Osteoblast (primary cell): ENCODE measurements at regions not wholly inside any gene's neighbourhood (a gene's known extent, or its start where the extent isn't known, plus 50 kb on each side); places are given as distances from the start of the nearest gene placed in this dataset.

ENCODE experiments used
- DNase-seq: peaks from one replicate; pipeline ENCODE4 v3.0.0; 2011; ENCODE audit warnings: low spot score, mixed read lengths; ENCODE audit not compliant: insufficient read length; ENCODE audit errors: missing footprints
- H2AFZ ChIP-seq: 2 replicates; pipeline ENCODE4 v1.6.0; 2011; ENCODE audit warnings: mild to moderate bottlenecking, low read length
- H3K27ac ChIP-seq: 2 replicates; pipeline ENCODE4 v1.5.1; 2011; ENCODE audit warnings: mild to moderate bottlenecking, low read depth, low read length, moderate library complexity
- H3K27me3 ChIP-seq: 2 replicates; pipeline ENCODE4 v1.6.0; 2012; ENCODE audit warnings: mild to moderate bottlenecking, control low read depth, inconsistent platforms, low read length, moderate library complexity; ENCODE audit not compliant: insufficient read depth
- H3K36me3 ChIP-seq: 2 replicates; pipeline ENCODE4 v1.5.1; 2011; ENCODE audit warnings: mild to moderate bottlenecking, low read length, control low read depth, moderate library complexity; ENCODE audit not compliant: insufficient read depth
- H3K4me1 ChIP-seq: 2 replicates; pipeline ENCODE4 v1.5.1; 2011; ENCODE audit warnings: mild to moderate bottlenecking, low read length, control low read depth, moderate library complexity; ENCODE audit not compliant: insufficient read depth
- H3K4me2 ChIP-seq: 2 replicates; pipeline ENCODE4 v1.6.0; 2011; ENCODE audit warnings: mild to moderate bottlenecking, low read length; ENCODE audit not compliant: insufficient read depth
- H3K4me3 ChIP-seq: fragments of 200-600 bp; sonication (generic); 3 replicates; pipeline ENCODE4 v1.5.1; 2012; ENCODE audit warnings: mild to moderate bottlenecking, low read length, inconsistent platforms; ENCODE audit not compliant: insufficient read depth
- H3K79me2 ChIP-seq: 2 replicates; pipeline ENCODE4 v1.6.0; 2012; ENCODE audit warnings: mild to moderate bottlenecking, low read length, control low read depth, inconsistent platforms; ENCODE audit not compliant: insufficient read depth
- H3K9me3 ChIP-seq: 2 replicates; pipeline ENCODE4 v1.5.1; 2011; ENCODE audit warnings: low read depth, low read length, control low read depth
- H4K20me1 ChIP-seq: 2 replicates; pipeline ENCODE4 v1.6.0; 2012; ENCODE audit warnings: mild to moderate bottlenecking, low read length, control low read depth; ENCODE audit not compliant: insufficient read depth
- CTCF ChIP-seq: IDR thresholded peaks from 2 replicates; pipeline ENCODE4 v1.5.1; 2011; ENCODE audit warnings: mild to moderate bottlenecking, low read depth, low read length, moderate library complexity; ENCODE audit errors: extremely low read depth

GRCh38 chr16:65618333-65618732, 496.5 kb upstream of the CDH11 start:
- no peaks in the 10 kb centered on the region for H3K79me2 ChIP-seq
- peaks cover 3% of the 10 kb centered on the region for H3K27me3 ChIP-seq
- no peak overlapping the region for H3K4me2 ChIP-seq
- no peak overlapping the region for H3K27ac ChIP-seq
- H3K4me3 ChIP-seq: no peak overlapping the region
- H3K36me3 ChIP-seq: no peaks in the 10 kb centered on the region
- no peaks in the 10 kb centered on the region for H3K4me1 ChIP-seq
- H3K9me3 ChIP-seq: no peaks in the 10 kb centered on the region
- no peaks in the 10 kb centered on the region for H4K20me1 ChIP-seq
- TF ChIP-seq CTCF: no peak
- DNase-seq: no peak
- H2AFZ ChIP-seq: no peak overlapping the region

GRCh38 chr16:65617421-65617820, 495.6 kb upstream of the CDH11 start:
- Histone ChIP-seq H3K27ac (no peak overlapping the region), H3K4me1 (no peaks in the 10 kb centered on the region), H3K36me3 (no peaks in the 10 kb centered on the region), H3K27me3 (peaks cover 3% of the 10 kb centered on the region), H3K9me3 (no peaks in the 10 kb centered on the region), H3K4me2 (no peak overlapping the region), H4K20me1 (no peaks in the 10 kb centered on the region), H3K4me3 (no peak overlapping the region), H2AFZ (no peak overlapping the region), H3K79me2 (no peaks in the 10 kb centered on the region)
- no peak for TF ChIP-seq CTCF
- no peak for DNase-seq

- TF ChIP-seq CTCF: no peak
- Histone ChIP-seq H3K36me3 (no peaks in the 10 kb centered on the region), H3K9me3 (no peaks in the 10 kb centered on the region), H3K4me3 (no peak overlapping the region), H3K27me3 (no peaks in the 10 kb centered on the region), H3K4me2 (no peak overlapping the region), H3K27ac (no peak overlapping the region), H4K20me1 (no peaks in the 10 kb centered on the region), H3K4me1 (no peaks in the 10 kb centered on the region), H2AFZ (no peak overlapping the region), H3K79me2 (no peaks in the 10 kb centered on the region)
- no peak for DNase-seq
Measured at GRCh38 chr16:65608455-65608854, 486.6 kb upstream of the CDH11 start.

GRCh38 chr16:65604771-65605170, 482.9 kb upstream of the CDH11 start:
- no peak for TF ChIP-seq CTCF
- Histone ChIP-seq H3K9me3 (no peaks in the 10 kb centered on the region), H2AFZ (no peak overlapping the region), H3K4me2 (no peak overlapping the region), H3K27ac (no peak overlapping the region), H4K20me1 (no peaks in the 10 kb centered on the region), H3K36me3 (no peaks in the 10 kb centered on the region), H3K79me2 (no peaks in the 10 kb centered on the region), H3K4me1 (no peaks in the 10 kb centered on the region), H3K27me3 (no peaks in the 10 kb centered on the region), H3K4me3 (no peak overlapping the region)
- DNase-seq: no peak
